Esophagus muscularis mucosa (tissue), 3 donors: ENCODE measurements at regions not wholly inside any gene's neighbourhood (a gene's known extent, or its start where the extent isn't known, plus 50 kb on each side); places are given as distances from the start of the nearest gene placed in this dataset.

Experiments
- CTCF ChIP-seq, 3 experiments: fragments of 200-600 bp in 2 of 3; fragments of 450-650 bp in 1 of 3; sonication (generic) in 2 of 3; IDR thresholded peaks; one replicate each; pipeline ENCODE4 v1.5.1; 2017 to 2019; ENCODE audit warnings: antibody characterized with exemption in 3 of 3, mild to moderate bottlenecking in 2 of 3, moderate library complexity in 1 of 3
- POLR2A ChIP-seq: fragments of 450-650 bp; IDR thresholded peaks from one replicate; pipeline ENCODE4 v1.6.1; 2017; ENCODE audit warnings: antibody characterized with exemption, moderate library complexity, mild to moderate bottlenecking, low read depth
- POLR2AphosphoS5 ChIP-seq, 2 donors: sonication (generic); formaldehyde crosslinking; IDR thresholded peaks; one replicate each; pipeline ENCODE4 v1.6.1; 2017; ENCODE audit warnings: antibody characterized with exemption in 2 of 2

GRCh38 chr4:62644372-62644771 is 1444.2 kb downstream of the ADGRL3 start:
- TF ChIP-seq CTCF (IDR thresholded peaks at IDR 0.05) (no peak), POLR2A (no peak), POLR2AphosphoS5 (IDR thresholded peaks at IDR 0.05) (no peak)
